GM12878 (cell line): ENCODE measurements at regions not wholly inside any gene's neighbourhood (a gene's known extent, or its start where the extent isn't known, plus 50 kb on each side); places are given as distances from the start of the nearest gene placed in this dataset.

Experiments
- ATAC-seq: fragments of 200-7000 bp; cut with Tn5 transposase; 3 replicates; pipeline ENCODE4 v1.9.1; 2020; ENCODE audit warnings: mild to moderate bottlenecking, moderate library complexity
- BruUV-seq: library from RNA; stranded (reverse); fragments of 400-500 nt; replicated peaks from 2 replicates; lab custom pipeline; 2021; lab: Mats Ljungman, UMichigan
- CTCF ChIA-PET: fragments of 300-600 bp; sonication (Branson Sonifier 250); formaldehyde crosslinking; extraction: SDS; loops from one replicate; lab custom pipeline; 2021; ENCODE audit warnings: inconsistent platforms; lab: Yijun Ruan, JAX
- POLR2A ChIA-PET: fragments of 350-600 bp; formaldehyde crosslinking; extraction: SDS; loops from one replicate; lab custom pipeline; 2021; ENCODE audit warnings: inconsistent platforms; lab: Charles Lee
- RAD21 ChIA-PET: fragments of 300-600 bp; sonication (Branson Sonifier 250); formaldehyde crosslinking; loops from one replicate; lab custom pipeline; 2023; ENCODE audit warnings: antibody characterized with exemption; ENCODE audit not compliant: unreplicated experiment; lab: Charles Lee
- SMC1A ChIA-PET: fragments of 300-600 bp; sonication (Branson Sonifier 250); formaldehyde crosslinking; loops from one replicate; lab custom pipeline; 2023; ENCODE audit not compliant: unreplicated experiment, uncharacterized antibody; lab: Charles Lee
- DNase-seq: peaks from one replicate; pipeline ENCODE4 v3.0.0-alpha.2; 2011; ENCODE audit warnings: low read depth, low spot score
- FAIRE-seq: peaks from 3 replicates; lab custom pipeline; 2011; peaks lifted over from hg19 to GRCh38; lab: Jason Lieb, UNC
- H2AFZ ChIP-seq: 2 replicates; pipeline ENCODE4 v1.6.0; 2011; ENCODE audit warnings: low read depth, low read length, control low read depth; ENCODE audit not compliant: control insufficient read depth
- H3K27ac ChIP-seq: 2 replicates; pipeline ENCODE4 v1.5.1; 2011; ENCODE audit warnings: control low read depth; ENCODE audit not compliant: control insufficient read depth, insufficient read depth
- H3K27me3 ChIP-seq, 2 experiments: replicated peaks in 1 of 2; 2 replicates each; pipeline versions ENCODE4 v1.6.0 to v1.6.1; 2011; ENCODE audit warnings: low read length in 1 of 2; ENCODE audit not compliant: control insufficient read depth in 2 of 2, insufficient read depth in 2 of 2
- H3K36me3 ChIP-seq, 2 experiments: 2 replicates each; pipeline ENCODE4 v1.5.1; 2011; ENCODE audit warnings: low read length in 1 of 2; ENCODE audit not compliant: control insufficient read depth in 2 of 2, insufficient read depth in 2 of 2
- H3K4me1 ChIP-seq: 2 replicates; pipeline ENCODE4 v1.6.1; 2011; ENCODE audit warnings: mild to moderate bottlenecking, low read length, moderate library complexity, mixed read lengths; ENCODE audit not compliant: control insufficient read depth, insufficient read depth
- H3K4me2 ChIP-seq: 2 replicates; pipeline ENCODE4 v1.6.0; 2011; ENCODE audit warnings: control low read depth; ENCODE audit not compliant: control insufficient read depth, insufficient read depth
- H3K4me3 ChIP-seq: fragments of 200-600 bp; sonication (generic); 2 replicates; pipeline ENCODE4 v1.5.1; 2016
- H3K79me2 ChIP-seq: 2 replicates; pipeline ENCODE4 v1.6.0; 2011; ENCODE audit warnings: low read length; ENCODE audit not compliant: control insufficient read depth, insufficient read depth
- H3K9ac ChIP-seq: 2 replicates; pipeline ENCODE4 v1.8.0; 2011; ENCODE audit warnings: low read length, control low read depth, mixed read lengths; ENCODE audit not compliant: control insufficient read depth, insufficient read depth
- H3K9me3 ChIP-seq: replicated peaks from 3 replicates; pipeline ENCODE4 v1.5.1; 2011; ENCODE audit warnings: mild to moderate bottlenecking, low read length; ENCODE audit not compliant: control insufficient read depth, insufficient read depth
- H4K20me1 ChIP-seq: 2 replicates; pipeline ENCODE4 v1.6.0; 2011; ENCODE audit not compliant: control insufficient read depth, insufficient read depth
- CTCF ChIP-seq, 3 experiments: IDR thresholded peaks in 2 of 3; conservative IDR thresholded peaks in 1 of 3; 2 replicates each; pipeline ENCODE4 v1.5.1; 2011; ENCODE audit warnings: low read depth in 3 of 3, low read length in 3 of 3, mild to moderate bottlenecking in 3 of 3, control low read depth in 2 of 3, moderate library complexity in 2 of 3, inconsistent platforms in 1 of 3, mixed read lengths in 1 of 3; ENCODE audit not compliant: control insufficient read depth in 2 of 3, insufficient read depth in 1 of 3; ENCODE audit errors: extremely low read depth in 1 of 3
- FOXM1 ChIP-seq: IDR thresholded peaks from 2 replicates; pipeline ENCODE4 v1.6.1; 2012; ENCODE audit warnings: low read depth, mild to moderate bottlenecking, inconsistent platforms, low read length, moderate library complexity
- MEF2A ChIP-seq: IDR thresholded peaks from 2 replicates; pipeline ENCODE4 v1.6.1; 2011; ENCODE audit warnings: low read depth, mild to moderate bottlenecking, low read length, moderate library complexity; ENCODE audit not compliant: insufficient read depth
- PAX8 ChIP-seq: fragments of 450-650 bp; IDR thresholded peaks from 2 replicates; pipeline ENCODE4 v1.6.1; 2017; ENCODE audit warnings: mild to moderate bottlenecking, moderate library complexity
- RAD21 ChIP-seq: IDR thresholded peaks from 2 replicates; pipeline ENCODE4 v1.6.1; 2011; ENCODE audit warnings: mild to moderate bottlenecking, low read depth, low read length, moderate library complexity; ENCODE audit not compliant: insufficient read depth
- SIN3A ChIP-seq: IDR thresholded peaks from 2 replicates; pipeline ENCODE4 v1.6.1; 2012; ENCODE audit warnings: low read depth, low read length, improper control_type of control experiment
- SMAD5 ChIP-seq: IDR thresholded peaks from 2 replicates; pipeline ENCODE4 v1.6.1; 2016; ENCODE audit warnings: antibody characterized with exemption, low read depth
- SMC3 ChIP-seq: IDR thresholded peaks from 2 replicates; pipeline ENCODE4 v1.6.1; 2011; ENCODE audit warnings: low read length, improper control_type of control experiment, borderline replicate concordance
- SREBF1 ChIP-seq: IDR thresholded peaks from 2 replicates; pipeline ENCODE4 v1.6.1; 2012; ENCODE audit warnings: mild to moderate bottlenecking, low read length
- SUZ12 ChIP-seq: fragments of 200-600 bp; sonication (generic); IDR thresholded peaks from one replicate; pipeline ENCODE4 v1.6.1; 2018; ENCODE audit warnings: antibody characterized with exemption, mild to moderate bottlenecking; ENCODE audit not compliant: unreplicated experiment
- ZNF24 ChIP-seq: fragments of 450-650 bp; IDR thresholded peaks from 2 replicates; pipeline ENCODE4 v1.6.1; 2017; ENCODE audit warnings: antibody characterized with exemption, mild to moderate bottlenecking
- WGBS: methylation state at CpG from one replicate; pipeline ENCODE4 v1.1.6; 2016; ENCODE audit warnings: low lambda C conversion rate; ENCODE audit not compliant: insufficient replicate concordance, insufficient coverage; ENCODE audit errors: missing lambda C conversion rate; 5-methylcytosine and 5-hydroxymethylcytosine counted together
- in situ Hi-C: fragments of 300-500 bp; cut with MboI; formaldehyde crosslinking; loops from 9 replicates; pipeline ENCODE4 v1.14.3; 2018; ENCODE audit warnings: mixed read lengths
- intact Hi-C: fragments of 100-400 bp; cut with micrococcal nuclease; formaldehyde crosslinking; loops from one replicate; pipeline ENCODE4 v1.14.2; 2022; ENCODE audit not compliant: unreplicated experiment

DNA sequence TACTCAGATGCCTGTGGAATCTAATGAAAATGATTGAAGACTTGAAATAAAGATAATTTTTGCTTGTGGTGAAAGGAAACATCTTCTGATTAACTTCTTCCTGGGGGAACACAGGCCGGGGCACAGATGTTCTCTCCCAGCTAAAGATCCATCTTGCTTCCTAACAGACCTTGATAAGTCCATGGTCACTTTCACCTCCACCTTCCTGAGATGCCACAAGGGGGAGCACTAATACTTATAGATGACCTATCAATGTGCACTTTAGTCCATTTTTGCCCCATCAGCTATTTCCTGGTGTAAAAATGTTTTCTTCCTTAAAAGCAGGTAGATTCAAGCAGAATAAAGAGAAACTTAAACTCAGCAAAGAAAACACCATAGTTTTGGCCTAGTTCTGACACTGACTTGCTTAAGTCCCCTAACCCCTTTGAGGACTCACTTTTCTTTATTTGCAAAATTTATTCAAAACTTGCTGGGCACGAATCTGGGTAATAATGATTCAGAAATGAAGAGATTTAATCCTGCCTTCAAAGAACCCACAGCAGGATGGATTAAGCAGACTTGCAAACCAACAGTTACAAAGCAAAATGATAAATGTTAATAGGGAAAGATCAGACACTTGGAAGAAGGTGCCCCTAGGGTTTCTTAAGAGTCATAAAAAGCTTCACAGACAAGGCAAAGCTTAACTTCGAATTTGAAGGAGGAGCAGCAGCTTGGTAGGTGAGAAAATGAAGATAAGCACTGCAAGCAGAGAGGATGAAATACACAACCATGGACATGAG lies 158.7 kb downstream of the RAB38 start:
- peak; percentile 77 for FAIRE-seq
- H3K36me3 ChIP-seq, result no peaks in the 10 kb centered on the region
- intact Hi-C loops (loop anchor here (1.0 to 2.0 kb wide), 3 partner anchors 265 to 536 kb away; no protein-coding TSS in a partner anchor), in situ Hi-C loops (loop anchor here (25.0 kb wide), 2 partner anchors 521 to 871 kb away; no protein-coding TSS in a partner anchor)
- H3K9me3 ChIP-seq, result no peaks in the 10 kb centered on the region; the same call in 2 of the 3 replicates
- H3K27me3 ChIP-seq, result no peaks in the 10 kb centered on the region; a peak in 1 of 4 replicates
- H3K4me1 ChIP-seq, result no peaks in the 10 kb centered on the region
- H4K20me1 ChIP-seq, result no peaks in the 10 kb centered on the region
- WGBS, result 0% methylated on average over 3 of the region's 3 CpGs
- H2AFZ ChIP-seq, result no peak overlapping the region
- peak; percentile 27 for DNase-seq
- H3K9ac ChIP-seq, result no peak overlapping the region
- peak; percentile 98 for ATAC-seq
- peak; percentile 72 to 88 (median 76); a peak in 5 of 6 replicates for TF ChIP-seq CTCF (IDR thresholded peaks at IDR 0.05 in 2 of 3, conservative IDR thresholded peaks at IDR 0.05 in 1 of 3; ENCODE audit: control insufficient read depth in 2 of 3, extremely low read depth in 1 of 3, insufficient read depth in 1 of 3, low read depth in 3 of 3, low read length in 3 of 3)
- TF ChIP-seq SIN3A, result no peak
- TF ChIP-seq MEF2A, result no peak
- TF ChIP-seq PAX8, result no peak
- peak; percentile 96 for TF ChIP-seq RAD21
- peak; percentile 38; the same call in 1 of the 2 replicates for TF ChIP-seq ZNF24
- TF ChIP-seq SMC3, result peak; percentile 96
- TF ChIP-seq SUZ12, result no peak
- no peak for TF ChIP-seq SMAD5
- no peak for TF ChIP-seq SREBF1
- peak; percentile 28; the same call in 1 of the 2 replicates for TF ChIP-seq FOXM1
- no peaks in the 10 kb centered on the region for H3K79me2 ChIP-seq
- SMC1A ChIA-PET, result interaction anchor here (0.7 to 5.2 kb wide), 23 partner anchors 8 to 870 kb away, joined by 3 to 60 read pairs (median 4); partner anchors contain the start of gene CTSC
- no peak overlapping the region for H3K4me3 ChIP-seq
- H3K4me2 ChIP-seq, result no peak overlapping the region
- RAD21 ChIA-PET, result interaction anchor here (0.5 to 3.8 kb wide), 18 partner anchors 12 to 870 kb away, joined by 3 to 46 read pairs (median 3); no protein-coding TSS in a partner anchor
- H3K27ac ChIP-seq, result no peak overlapping the region
- no TSS peak for BruUV-seq
- POLR2A ChIA-PET, result no interaction called here
- CTCF ChIA-PET, result interaction anchor here (0.6 to 4.5 kb wide), 40 partner anchors 8 to 870 kb away, joined by 3 to 107 read pairs (median 3); no protein-coding TSS in a partner anchor
